ENCODE measurements at regions not wholly inside any gene's neighbourhood (a gene's known extent, or its start where the extent isn't known, plus 50 kb on each side); places are given as distances from the start of the nearest gene placed in this dataset.

- Mint-ChIP-seq H3K27me3 (ENCODE audit: insufficient read depth) (no peaks in the 10 kb centered on the region), H3K4me1 (ENCODE audit: low read depth) (no peaks in the 10 kb centered on the region)
Measured at GRCh38 chr4:13093170-13093569, 391.0 kb downstream of the RAB28 start.

GRCh38 chr4:13092702-13093101, 391.4 kb downstream of the RAB28 start:
- H3K36me3 Mint-ChIP-seq (ENCODE audit: low read depth) = no peaks in the 10 kb centered on the region

More at GRCh38 chr4:13093170-13093569, 391.0 kb downstream of the RAB28 start:
- TF ChIP-seq CTCF (IDR thresholded peaks at IDR 0.05) = no peak
- Mint-ChIP-seq H3K9me3 (peaks cover 35% of the 10 kb centered on the region), H3K36me3 (ENCODE audit: low read depth) (no peaks in the 10 kb centered on the region), H3K4me3 (no peak overlapping the region), H3K27ac (no peak overlapping the region)
- DNase-seq = no peak

GRCh38 chr4:13089659-13089998, 394.5 kb downstream of the RAB28 start:
- no peaks in the 10 kb centered on the region for H3K27me3 Mint-ChIP-seq (ENCODE audit: insufficient read depth)
- DNase-seq = no peak
- H3K27ac Mint-ChIP-seq = no peak overlapping the region
- no peaks in the 10 kb centered on the region for H3K4me1 Mint-ChIP-seq (ENCODE audit: low read depth)
- peaks cover 39% of the 10 kb centered on the region for H3K9me3 Mint-ChIP-seq
- no peaks in the 10 kb centered on the region for H3K36me3 Mint-ChIP-seq (ENCODE audit: low read depth)
- TF ChIP-seq CTCF (IDR thresholded peaks at IDR 0.05) = no peak
- H3K4me3 Mint-ChIP-seq = no peak overlapping the region

More at GRCh38 chr4:13092702-13093101, 391.4 kb downstream of the RAB28 start:
- no peak for TF ChIP-seq CTCF (IDR thresholded peaks at IDR 0.05)
- H3K27me3 Mint-ChIP-seq (ENCODE audit: insufficient read depth) = no peaks in the 10 kb centered on the region
- no peak for DNase-seq
- H3K4me1 Mint-ChIP-seq (ENCODE audit: low read depth) = no peaks in the 10 kb centered on the region
- H3K9me3 Mint-ChIP-seq = peaks cover 31% of the 10 kb centered on the region
- no peak overlapping the region for H3K4me3 Mint-ChIP-seq
- H3K27ac Mint-ChIP-seq = no peak overlapping the region

GRCh38 chr4:13088726-13089658, 395.1 kb downstream of the RAB28 start:
- no peaks in the 10 kb centered on the region for H3K4me1 Mint-ChIP-seq (ENCODE audit: low read depth)
- DNase-seq = no peak

GRCh38 chr4:13087041-13087440, 397.1 kb downstream of the RAB28 start:
- no peaks in the 10 kb centered on the region for H3K36me3 Mint-ChIP-seq (ENCODE audit: low read depth)
- no peak overlapping the region for H3K4me3 Mint-ChIP-seq
- no peak overlapping the region for H3K27ac Mint-ChIP-seq
- no peak for DNase-seq
- H3K9me3 Mint-ChIP-seq = peaks cover 38% of the 10 kb centered on the region
- H3K27me3 Mint-ChIP-seq (ENCODE audit: insufficient read depth) = peaks cover 1% of the 10 kb centered on the region; the same call in 1 of the 2 replicates
- no peaks in the 10 kb centered on the region for H3K4me1 Mint-ChIP-seq (ENCODE audit: low read depth)
- TF ChIP-seq CTCF (IDR thresholded peaks at IDR 0.05) = no peak

More at GRCh38 chr4:13088726-13089658, 395.1 kb downstream of the RAB28 start:
- TF ChIP-seq CTCF (IDR thresholded peaks at IDR 0.05) = no peak
- Mint-ChIP-seq H3K27me3 (ENCODE audit: insufficient read depth) (no peaks in the 10 kb centered on the region; the same call in 1 of the 2 replicates), H3K27ac (no peak overlapping the region), H3K4me3 (no peak overlapping the region), H3K36me3 (ENCODE audit: low read depth) (no peaks in the 10 kb centered on the region), H3K9me3 (peaks cover 41% of the 10 kb centered on the region)
